GM23248 (cell line): ENCODE measurements at regions not wholly inside any gene's neighbourhood (a gene's known extent, or its start where the extent isn't known, plus 50 kb on each side); places are given as distances from the start of the nearest gene placed in this dataset.

Experiments
- EZH2 ChIP-seq: fragments of 200-600 bp; sonication (generic); IDR thresholded peaks from 2 replicates; pipeline ENCODE4 v1.6.1; 2018; ENCODE audit warnings: antibody characterized with exemption, mild to moderate bottlenecking; ENCODE audit not compliant: insufficient read depth, poor library complexity, severe bottlenecking
- EZH2phosphoT487 ChIP-seq: fragments of 200-600 bp; sonication (generic); IDR thresholded peaks from 2 replicates; pipeline ENCODE4 v1.6.1; 2018; ENCODE audit warnings: antibody characterized with exemption, moderate library complexity, mild to moderate bottlenecking, low read depth; ENCODE audit not compliant: insufficient read depth

DNA sequence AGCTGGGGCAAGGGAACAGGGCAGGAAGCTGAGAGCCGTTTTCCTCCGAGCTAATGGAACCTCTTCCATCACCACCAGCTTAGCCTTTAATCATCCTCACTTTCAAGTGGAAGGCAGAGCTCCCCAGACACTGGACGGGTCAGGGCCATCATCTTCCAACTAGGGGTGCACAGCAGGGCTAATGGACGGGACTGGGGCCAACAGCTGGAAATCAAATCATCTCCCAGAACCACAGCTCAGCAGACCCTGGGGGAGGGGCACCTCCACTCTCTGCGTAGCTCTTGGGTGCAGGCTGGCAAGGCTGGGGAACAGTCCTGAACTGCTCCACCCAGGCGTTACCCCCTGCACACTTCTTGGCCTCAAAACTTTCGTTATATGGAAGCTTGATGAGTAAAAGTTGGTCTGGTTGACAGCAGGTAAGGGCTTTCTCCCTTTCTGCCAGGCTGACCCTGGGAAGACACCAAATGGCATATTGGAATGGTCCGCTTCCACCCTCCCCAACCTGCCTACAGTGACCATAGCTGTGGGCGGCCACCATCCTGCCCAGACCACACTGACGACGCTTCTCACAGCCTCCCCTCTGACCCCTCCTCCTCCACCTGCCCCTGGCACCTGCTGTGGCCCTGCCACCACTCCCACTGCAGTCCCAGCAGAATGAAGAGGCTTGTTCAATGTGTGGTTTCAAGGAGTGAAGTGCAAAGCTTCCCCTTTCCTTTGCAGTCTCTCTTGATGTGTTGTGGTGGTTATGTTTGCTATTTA is 51.7 kb upstream of the RET start:
- no peak for TF ChIP-seq EZH2
- TF ChIP-seq EZH2phosphoT487 = no peak
